PFSK-1 (cell line): ENCODE measurements at regions not wholly inside any gene's neighbourhood (a gene's known extent, or its start where the extent isn't known, plus 50 kb on each side); places are given as distances from the start of the nearest gene placed in this dataset.

Experiments used
- FOXP2 ChIP-seq: optimal IDR thresholded peaks from 2 replicates; pipeline ENCODE3; 2011; ENCODE audit warnings: borderline replicate concordance, control low read depth, inconsistent platforms; ENCODE audit not compliant: insufficient read depth; ENCODE audit errors: extremely low read length, extremely low read depth
- POLR2AphosphoS5 ChIP-seq: IDR thresholded peaks from 2 replicates; pipeline ENCODE4 v1.6.1; 2012; ENCODE audit warnings: low read depth, mild to moderate bottlenecking, control low read depth, low read length, moderate library complexity
- SIN3A ChIP-seq: IDR thresholded peaks from 2 replicates; pipeline ENCODE4 v1.6.1; 2012; ENCODE audit warnings: mild to moderate bottlenecking, low read length, moderate library complexity, borderline replicate concordance; ENCODE audit not compliant: insufficient read depth
- TAF1 ChIP-seq: IDR thresholded peaks from 2 replicates; pipeline ENCODE4 v1.6.1; 2012; ENCODE audit warnings: low read length, control low read depth, borderline replicate concordance; ENCODE audit not compliant: insufficient read depth
- TF ChIP-seq, protein P1 (sequence below), 2 experiments: IDR thresholded peaks; 2 replicates each; pipeline versions ENCODE4 v1.6.1 to v1.8.0; 2011 to 2012; ENCODE audit warnings: low read depth in 2 of 2, low read length in 2 of 2, control low read depth in 1 of 2, inconsistent platforms in 1 of 2, mild to moderate bottlenecking in 1 of 2, moderate library complexity in 1 of 2; ENCODE audit not compliant: insufficient read depth in 1 of 2

DNA sequence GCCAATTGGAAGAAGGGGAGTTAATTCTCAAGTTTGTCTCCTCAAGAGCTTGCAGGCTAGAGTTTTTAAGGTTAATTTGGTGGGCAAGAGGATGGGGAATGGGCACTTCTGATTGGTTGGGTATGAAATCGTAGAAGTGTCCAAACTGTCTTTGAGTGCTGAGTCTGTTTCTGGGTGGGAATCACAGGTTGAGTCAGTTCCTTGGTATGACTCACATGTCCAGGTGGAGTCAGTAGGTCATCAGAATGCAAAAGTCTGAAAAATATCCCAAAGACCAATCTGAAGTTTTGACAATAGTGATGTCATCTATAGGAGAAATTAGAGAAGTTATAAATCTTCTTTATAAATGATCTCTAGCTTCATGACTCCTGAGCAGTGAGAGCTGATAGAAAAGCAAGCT lies 1252.2 kb downstream of the REEP3 start:
- TF ChIP-seq FOXP2 (no peak), POLR2AphosphoS5 (no peak), TAF1 (no peak), SIN3A (no peak)
- TF ChIP-seq, protein P1, sequence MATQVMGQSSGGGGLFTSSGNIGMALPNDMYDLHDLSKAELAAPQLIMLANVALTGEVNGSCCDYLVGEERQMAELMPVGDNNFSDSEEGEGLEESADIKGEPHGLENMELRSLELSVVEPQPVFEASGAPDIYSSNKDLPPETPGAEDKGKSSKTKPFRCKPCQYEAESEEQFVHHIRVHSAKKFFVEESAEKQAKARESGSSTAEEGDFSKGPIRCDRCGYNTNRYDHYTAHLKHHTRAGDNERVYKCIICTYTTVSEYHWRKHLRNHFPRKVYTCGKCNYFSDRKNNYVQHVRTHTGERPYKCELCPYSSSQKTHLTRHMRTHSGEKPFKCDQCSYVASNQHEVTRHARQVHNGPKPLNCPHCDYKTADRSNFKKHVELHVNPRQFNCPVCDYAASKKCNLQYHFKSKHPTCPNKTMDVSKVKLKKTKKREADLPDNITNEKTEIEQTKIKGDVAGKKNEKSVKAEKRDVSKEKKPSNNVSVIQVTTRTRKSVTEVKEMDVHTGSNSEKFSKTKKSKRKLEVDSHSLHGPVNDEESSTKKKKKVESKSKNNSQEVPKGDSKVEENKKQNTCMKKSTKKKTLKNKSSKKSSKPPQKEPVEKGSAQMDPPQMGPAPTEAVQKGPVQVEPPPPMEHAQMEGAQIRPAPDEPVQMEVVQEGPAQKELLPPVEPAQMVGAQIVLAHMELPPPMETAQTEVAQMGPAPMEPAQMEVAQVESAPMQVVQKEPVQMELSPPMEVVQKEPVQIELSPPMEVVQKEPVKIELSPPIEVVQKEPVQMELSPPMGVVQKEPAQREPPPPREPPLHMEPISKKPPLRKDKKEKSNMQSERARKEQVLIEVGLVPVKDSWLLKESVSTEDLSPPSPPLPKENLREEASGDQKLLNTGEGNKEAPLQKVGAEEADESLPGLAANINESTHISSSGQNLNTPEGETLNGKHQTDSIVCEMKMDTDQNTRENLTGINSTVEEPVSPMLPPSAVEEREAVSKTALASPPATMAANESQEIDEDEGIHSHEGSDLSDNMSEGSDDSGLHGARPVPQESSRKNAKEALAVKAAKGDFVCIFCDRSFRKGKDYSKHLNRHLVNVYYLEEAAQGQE (IDR thresholded peaks at IDR 0.05; ENCODE audit: insufficient read depth in 1 of 2, low read depth in 2 of 2, low read length in 2 of 2) = no peak

DNA sequence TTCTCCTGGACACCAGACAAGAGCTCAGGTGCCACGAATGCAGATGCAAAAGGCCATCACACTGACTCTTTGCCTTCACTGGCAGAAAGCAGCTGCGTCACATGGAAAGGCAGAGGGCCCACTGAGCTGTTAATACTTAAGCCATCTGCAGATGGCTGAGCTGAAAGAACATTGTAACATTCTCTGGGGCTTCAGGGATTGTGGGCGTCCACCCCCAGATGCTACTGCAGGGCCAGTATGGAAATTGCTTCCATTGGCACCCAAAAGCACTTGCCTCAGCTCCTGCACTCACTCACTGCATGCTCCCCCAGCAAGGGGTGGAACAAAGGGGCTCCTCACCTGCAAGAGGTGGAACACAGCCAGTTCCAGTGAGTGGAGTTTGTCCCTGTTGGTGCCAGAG lies 1264.6 kb downstream of the REEP3 start:
- TF ChIP-seq SIN3A (no peak), POLR2AphosphoS5 (no peak), FOXP2 (no peak), TAF1 (no peak)
- TF ChIP-seq, protein P1 (IDR thresholded peaks at IDR 0.05; ENCODE audit: insufficient read depth in 1 of 2, low read depth in 2 of 2, low read length in 2 of 2) = no peak

DNA sequence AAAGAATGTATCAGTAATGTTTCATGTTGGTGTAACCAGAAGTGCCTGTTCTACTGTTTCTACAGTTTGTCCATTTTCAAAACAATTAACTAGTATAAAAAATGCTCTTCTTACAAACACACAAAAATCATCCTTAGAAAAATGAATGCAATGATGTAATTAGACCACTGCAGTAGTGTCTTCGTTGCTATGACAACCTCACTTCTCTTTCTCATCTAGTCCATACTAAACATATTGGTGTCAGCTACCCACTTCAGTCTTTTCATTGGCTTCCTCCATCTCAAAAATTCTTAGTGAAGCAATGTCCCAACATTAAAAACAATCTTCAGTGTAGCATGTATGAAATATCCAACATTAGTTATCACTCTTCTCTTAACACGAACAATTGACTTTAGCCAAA lies 1265.8 kb downstream of the REEP3 start:
- no peak for TF ChIP-seq FOXP2
- TF ChIP-seq, protein P1 (IDR thresholded peaks at IDR 0.05; ENCODE audit: insufficient read depth in 1 of 2, low read depth in 2 of 2, low read length in 2 of 2) = no peak
- TF ChIP-seq TAF1 = no peak
- TF ChIP-seq SIN3A = no peak
- TF ChIP-seq POLR2AphosphoS5 = no peak

DNA sequence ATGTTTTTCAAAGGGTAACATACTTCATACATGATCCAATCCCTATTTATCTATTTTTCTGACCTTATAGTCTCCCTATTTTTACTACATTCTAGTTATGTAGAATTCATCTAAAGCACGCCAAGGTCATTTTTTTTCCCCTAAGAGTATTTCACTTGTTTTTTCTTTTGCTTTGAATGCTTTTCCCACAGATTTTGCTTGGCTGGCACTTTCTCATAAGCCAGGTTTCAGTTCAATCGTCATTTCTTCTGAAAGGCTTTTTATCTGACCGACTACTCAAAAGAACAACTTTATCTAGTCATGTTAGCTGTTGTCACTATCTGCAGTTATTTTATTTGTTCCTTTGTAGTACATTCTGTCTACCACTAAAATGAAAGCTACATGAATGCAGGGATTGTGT lies 1274.6 kb downstream of the REEP3 start:
- TF ChIP-seq, protein P1 (IDR thresholded peaks at IDR 0.05; ENCODE audit: insufficient read depth in 1 of 2, low read depth in 2 of 2, low read length in 2 of 2) = no peak
- no peak for TF ChIP-seq TAF1

DNA sequence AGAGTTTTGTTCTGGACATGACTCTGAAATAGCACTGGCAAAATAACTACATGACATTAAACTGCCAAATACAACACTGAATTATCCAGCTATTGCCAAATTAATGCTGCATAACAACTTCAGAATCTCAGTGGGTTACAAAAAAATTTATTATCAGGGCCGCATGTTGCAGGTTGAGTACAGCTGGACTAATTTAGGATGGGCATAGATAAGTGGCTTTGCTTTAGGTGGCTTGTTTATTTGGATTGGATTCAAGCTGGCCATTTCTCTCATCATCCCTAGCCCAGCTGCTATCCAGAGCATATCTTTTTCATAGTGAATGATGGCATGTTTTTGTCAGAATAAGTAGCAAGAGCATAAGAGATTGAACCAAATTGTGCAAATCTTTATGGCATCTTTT lies 1277.1 kb downstream of the REEP3 start:
- TF ChIP-seq FOXP2 = no peak
- TF ChIP-seq TAF1 = no peak
- no peak for TF ChIP-seq SIN3A
- TF ChIP-seq, protein P1 (IDR thresholded peaks at IDR 0.05; ENCODE audit: insufficient read depth in 1 of 2, low read depth in 2 of 2, low read length in 2 of 2) = no peak
- no peak for TF ChIP-seq POLR2AphosphoS5
